Endothelial cell of umbilical vein (primary cell): ENCODE measurements at regions not wholly inside any gene's neighbourhood (a gene's known extent, or its start where the extent isn't known, plus 50 kb on each side); places are given as distances from the start of the nearest gene placed in this dataset.

Experiments used
- BruUV-seq: library from RNA; stranded (reverse); fragments of 400-500 nt; replicated peaks from 2 replicates; lab custom pipeline; 2021; lab: Mats Ljungman, UMichigan
- CTCF ChIA-PET: fragments of 300-600, 350-600 bp; sonication (Branson Sonifier 250); formaldehyde crosslinking; loops from one replicate; lab custom pipeline; 2021; ENCODE audit warnings: antibody characterized with exemption, inconsistent platforms; lab: Charles Lee
- POLR2A ChIA-PET: fragments of 300-600, 350-600 bp; sonication (Branson Sonifier 250); formaldehyde crosslinking; loops from one replicate; lab custom pipeline; 2021; ENCODE audit warnings: antibody characterized with exemption, inconsistent platforms; lab: Charles Lee
- DNase-seq: peaks from one replicate; pipeline ENCODE4 v3.0.0-alpha.2; 2011; ENCODE audit warnings: low read depth, low spot score
- FAIRE-seq: peaks from 2 replicates; lab custom pipeline; 2011; peaks lifted over from hg19 to GRCh38; lab: Jason Lieb, UNC
- H2AFZ ChIP-seq: 2 replicates; pipeline ENCODE4 v1.6.0; 2012; ENCODE audit warnings: low read depth, low read length, control low read depth, inconsistent platforms
- H3K27ac ChIP-seq: 2 replicates; pipeline ENCODE4 v1.5.1; 2011; ENCODE audit warnings: low read depth, mild to moderate bottlenecking, control low read depth, low read length, moderate library complexity; ENCODE audit not compliant: insufficient read depth
- H3K27me3 ChIP-seq, 2 experiments: 2 replicates each; pipeline versions ENCODE4 v1.6.0 to v1.6.1; 2011; ENCODE audit warnings: low read length in 2 of 2, mixed read lengths in 1 of 2; ENCODE audit not compliant: control insufficient read depth in 2 of 2, insufficient read depth in 2 of 2
- H3K36me3 ChIP-seq, 2 experiments: 2 replicates in 1 of 2; 3 replicates in 1 of 2; pipeline ENCODE4 v1.5.1; 2011; ENCODE audit warnings: low read length in 2 of 2, mild to moderate bottlenecking in 1 of 2, moderate library complexity in 1 of 2; ENCODE audit not compliant: control insufficient read depth in 2 of 2, insufficient read depth in 2 of 2; ENCODE audit errors: extremely low read depth in 1 of 2
- H3K4me1 ChIP-seq: 3 replicates; pipeline ENCODE4 v1.5.1; 2011; ENCODE audit warnings: mild to moderate bottlenecking, low read length; ENCODE audit not compliant: control insufficient read depth, insufficient read depth; ENCODE audit errors: extremely low read depth
- H3K4me2 ChIP-seq: 2 replicates; pipeline ENCODE4 v1.6.1; 2011; ENCODE audit warnings: low read length, control low read depth, mixed read lengths; ENCODE audit not compliant: insufficient read depth
- H3K4me3 ChIP-seq, 3 experiments: fragments of 200-600 bp in 1 of 3; sonication (generic), shearing (Covaris generic) in 1 of 3; replicated peaks in 1 of 3; 2 replicates each; pipeline ENCODE4 v1.5.1; 2011 to 2016; ENCODE audit warnings: control low read depth in 3 of 3, low read length in 3 of 3, mild to moderate bottlenecking in 2 of 3, inconsistent platforms in 1 of 3, low read depth in 1 of 3, moderate library complexity in 1 of 3; ENCODE audit not compliant: insufficient read depth in 1 of 3
- H3K79me2 ChIP-seq: 2 replicates; pipeline ENCODE4 v1.6.0; 2012; ENCODE audit warnings: low read length, inconsistent platforms; ENCODE audit not compliant: control insufficient read depth, insufficient read depth
- H3K9ac ChIP-seq: replicated peaks from 2 replicates; pipeline ENCODE3; 2011; ENCODE audit warnings: low read length, control low read depth; ENCODE audit not compliant: insufficient read depth; ENCODE audit errors: extremely low read depth
- H3K9me1 ChIP-seq: replicated peaks from 3 replicates; pipeline ENCODE4 v1.6.0; 2011; ENCODE audit warnings: mild to moderate bottlenecking, low read length; ENCODE audit not compliant: control insufficient read depth, insufficient read depth; ENCODE audit errors: extremely low read depth
- H3K9me3 ChIP-seq: replicated peaks from 2 replicates; pipeline ENCODE4 v1.5.1; 2012; ENCODE audit warnings: low read length, inconsistent platforms; ENCODE audit not compliant: control insufficient read depth, insufficient read depth
- H4K20me1 ChIP-seq: replicated peaks from 2 replicates; pipeline ENCODE3; 2011; ENCODE audit warnings: mild to moderate bottlenecking, low read length; ENCODE audit not compliant: control insufficient read depth, insufficient read depth; ENCODE audit errors: extremely low read depth
- EZH2 ChIP-seq: IDR thresholded peaks from 2 replicates; pipeline ENCODE4 v1.6.1; 2012; ENCODE audit warnings: borderline replicate concordance, low read depth, mild to moderate bottlenecking, moderate library complexity, low read length, inconsistent platforms; ENCODE audit not compliant: severe bottlenecking
- FOS ChIP-seq: IDR thresholded peaks from 2 replicates; pipeline ENCODE4 v1.6.1; 2011; ENCODE audit warnings: mild to moderate bottlenecking, low read length, moderate library complexity, borderline replicate concordance; ENCODE audit not compliant: insufficient read depth
- GATA2 ChIP-seq: IDR thresholded peaks from 2 replicates; pipeline ENCODE4 v1.7.0; 2011; ENCODE audit warnings: low read depth, mild to moderate bottlenecking, moderate library complexity, mixed read lengths, low read length; ENCODE audit not compliant: insufficient read length, insufficient read depth
- JUN ChIP-seq: IDR thresholded peaks from 2 replicates; pipeline ENCODE4 v1.6.1; 2011; ENCODE audit warnings: borderline replicate concordance, low read depth; ENCODE audit not compliant: insufficient read length, insufficient read depth
- MYC ChIP-seq: IDR thresholded peaks from one replicate; pipeline ENCODE4 v1.6.1; 2011; ENCODE audit warnings: mild to moderate bottlenecking, low read depth, low read length
- POLR2A ChIP-seq: IDR thresholded peaks from 2 replicates; pipeline ENCODE4 v1.6.1; 2012; ENCODE audit warnings: low read depth, mild to moderate bottlenecking, control low read depth, low read length
- POLR2AphosphoS5 ChIP-seq: IDR thresholded peaks from 2 replicates; pipeline ENCODE4 v1.6.1; 2012; ENCODE audit warnings: low read depth, mild to moderate bottlenecking, control low read depth, low read length, moderate library complexity; ENCODE audit not compliant: insufficient read depth
- dilution Hi-C: fragments of 300-500 bp; cut with MboI; formaldehyde crosslinking; loops from one replicate; pipeline ENCODE4 v1.15.0; 2019; ENCODE audit warnings: low sequenced_read_pairs; ENCODE audit not compliant: extremely low pct_ligation_motif_present
- intact Hi-C: fragments of 100-400 bp; cut with micrococcal nuclease; formaldehyde crosslinking; loops from one replicate; pipeline ENCODE4 v1.10.0; 2022
- TF ChIP-seq, protein P1 (sequence below), 2 donors: IDR thresholded peaks; 1 replicate in 1 of 2; 2 replicates in 1 of 2; pipeline ENCODE4 v1.5.1; 2011; ENCODE audit warnings: low read length in 2 of 2, mild to moderate bottlenecking in 2 of 2, moderate library complexity in 2 of 2, control low read depth in 1 of 2, inconsistent platforms in 1 of 2, low read depth in 1 of 2; ENCODE audit not compliant: insufficient read depth in 1 of 2; ENCODE audit errors: extremely low read depth in 1 of 2
- TF ChIP-seq, protein P2 (sequence below): IDR thresholded peaks from 2 replicates; pipeline ENCODE4 v1.6.1; 2011; ENCODE audit not compliant: insufficient read depth, insufficient read length

DNA sequence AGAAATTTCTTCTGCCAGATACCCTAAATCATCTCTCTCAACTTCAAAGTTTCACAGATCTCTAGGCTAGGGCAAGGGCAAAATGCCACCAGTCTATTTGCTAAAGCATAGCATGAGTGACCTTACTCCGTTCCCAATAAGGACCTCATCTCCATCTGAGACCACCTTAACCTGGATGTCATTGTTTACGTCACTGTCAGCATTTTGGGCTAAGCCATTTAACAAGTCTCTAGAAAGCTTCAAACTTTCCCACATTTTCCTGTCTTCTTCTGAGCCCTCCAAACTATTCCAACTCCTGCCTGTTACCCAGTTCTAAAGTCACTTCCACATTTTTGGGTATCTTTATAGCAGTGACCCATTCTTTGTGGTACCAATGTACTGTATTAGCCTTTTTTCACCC is 259.2 kb upstream of the KITLG start:
- H3K4me2 ChIP-seq: no peak overlapping the region
- no peak overlapping the region for H2AFZ ChIP-seq
- dilution Hi-C loops (no loop called here), intact Hi-C loops (no loop called here)
- no peaks in the 10 kb centered on the region for H3K4me1 ChIP-seq
- no peak overlapping the region for H3K4me3 ChIP-seq
- H3K36me3 ChIP-seq: no peaks in the 10 kb centered on the region
- no peak overlapping the region for H3K27ac ChIP-seq
- CTCF ChIA-PET: no interaction called here
- no peaks in the 10 kb centered on the region for H4K20me1 ChIP-seq
- no peak overlapping the region for H3K9ac ChIP-seq
- POLR2A ChIA-PET: no interaction called here
- no peaks in the 10 kb centered on the region for H3K27me3 ChIP-seq
- no peaks in the 10 kb centered on the region for H3K79me2 ChIP-seq
- TF ChIP-seq POLR2A (no peak), JUN (no peak), EZH2 (no peak), GATA2 (no peak), MYC (no peak), POLR2AphosphoS5 (no peak), FOS (no peak)
- TF ChIP-seq, protein P1, sequence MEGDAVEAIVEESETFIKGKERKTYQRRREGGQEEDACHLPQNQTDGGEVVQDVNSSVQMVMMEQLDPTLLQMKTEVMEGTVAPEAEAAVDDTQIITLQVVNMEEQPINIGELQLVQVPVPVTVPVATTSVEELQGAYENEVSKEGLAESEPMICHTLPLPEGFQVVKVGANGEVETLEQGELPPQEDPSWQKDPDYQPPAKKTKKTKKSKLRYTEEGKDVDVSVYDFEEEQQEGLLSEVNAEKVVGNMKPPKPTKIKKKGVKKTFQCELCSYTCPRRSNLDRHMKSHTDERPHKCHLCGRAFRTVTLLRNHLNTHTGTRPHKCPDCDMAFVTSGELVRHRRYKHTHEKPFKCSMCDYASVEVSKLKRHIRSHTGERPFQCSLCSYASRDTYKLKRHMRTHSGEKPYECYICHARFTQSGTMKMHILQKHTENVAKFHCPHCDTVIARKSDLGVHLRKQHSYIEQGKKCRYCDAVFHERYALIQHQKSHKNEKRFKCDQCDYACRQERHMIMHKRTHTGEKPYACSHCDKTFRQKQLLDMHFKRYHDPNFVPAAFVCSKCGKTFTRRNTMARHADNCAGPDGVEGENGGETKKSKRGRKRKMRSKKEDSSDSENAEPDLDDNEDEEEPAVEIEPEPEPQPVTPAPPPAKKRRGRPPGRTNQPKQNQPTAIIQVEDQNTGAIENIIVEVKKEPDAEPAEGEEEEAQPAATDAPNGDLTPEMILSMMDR (IDR thresholded peaks at IDR 0.05; ENCODE audit: extremely low read depth in 1 of 2, insufficient read depth in 1 of 2, low read depth in 1 of 2, low read length in 2 of 2): no peak
- TF ChIP-seq, protein P2, sequence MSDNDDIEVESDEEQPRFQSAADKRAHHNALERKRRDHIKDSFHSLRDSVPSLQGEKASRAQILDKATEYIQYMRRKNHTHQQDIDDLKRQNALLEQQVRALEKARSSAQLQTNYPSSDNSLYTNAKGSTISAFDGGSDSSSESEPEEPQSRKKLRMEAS: no peak
- FAIRE-seq (no peak), DNase-seq (no peak)
- BruUV-seq: no TSS peak
- H3K9me1 ChIP-seq: no peaks in the 10 kb centered on the region
- no peaks in the 10 kb centered on the region for H3K9me3 ChIP-seq
